ENCODE measurements at regions not wholly inside any gene's neighbourhood (a gene's known extent, or its start where the extent isn't known, plus 50 kb on each side); places are given as distances from the start of the nearest gene placed in this dataset.

DNA sequence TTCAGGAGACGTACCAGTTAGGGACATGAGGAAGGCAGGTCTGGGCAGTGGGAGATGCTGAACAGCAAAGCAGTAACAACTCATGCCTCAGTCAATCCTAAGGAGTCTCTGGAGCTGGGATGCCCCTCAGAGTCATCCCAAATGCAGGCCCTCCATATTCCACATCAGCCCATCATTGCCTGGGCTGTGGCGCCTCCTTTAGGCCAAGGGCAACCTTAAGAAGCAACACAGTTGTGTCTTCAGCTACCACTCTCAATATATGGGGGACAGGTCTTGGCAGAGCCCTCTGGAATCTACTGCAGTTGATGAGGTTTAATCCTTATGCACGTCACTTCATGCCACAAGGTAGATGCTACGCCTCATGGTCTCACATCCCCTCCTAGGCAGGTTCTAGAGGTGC lies 682.0 kb upstream of the RAB6C start:
- no peak for DNase-seq

- no peak for DNase-seq
These were observed 680.1 kb upstream of the RAB6C start for GRCh38 chr2:129299338-129299737.

DNA sequence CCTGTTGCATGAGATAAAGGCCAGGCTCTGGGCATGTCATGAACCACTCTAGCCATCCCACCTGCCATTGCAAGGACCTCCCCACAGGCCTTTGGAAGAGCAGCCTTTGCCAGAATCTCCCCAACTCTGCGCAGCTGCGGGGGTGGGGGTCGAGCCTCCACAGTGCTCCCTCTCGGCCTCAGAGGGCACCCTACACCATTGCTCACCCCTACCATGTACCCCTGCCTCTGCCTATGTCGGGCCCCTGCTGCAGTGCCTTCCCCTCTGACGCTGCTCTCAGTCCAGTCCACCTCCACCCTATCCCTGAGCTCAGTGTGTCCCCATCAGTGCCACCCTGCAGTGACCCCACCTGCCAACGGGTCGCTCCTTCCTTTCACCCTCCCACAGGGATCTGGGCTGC lies 679.7 kb upstream of the RAB6C start:
- DNase-seq = no peak

DNA sequence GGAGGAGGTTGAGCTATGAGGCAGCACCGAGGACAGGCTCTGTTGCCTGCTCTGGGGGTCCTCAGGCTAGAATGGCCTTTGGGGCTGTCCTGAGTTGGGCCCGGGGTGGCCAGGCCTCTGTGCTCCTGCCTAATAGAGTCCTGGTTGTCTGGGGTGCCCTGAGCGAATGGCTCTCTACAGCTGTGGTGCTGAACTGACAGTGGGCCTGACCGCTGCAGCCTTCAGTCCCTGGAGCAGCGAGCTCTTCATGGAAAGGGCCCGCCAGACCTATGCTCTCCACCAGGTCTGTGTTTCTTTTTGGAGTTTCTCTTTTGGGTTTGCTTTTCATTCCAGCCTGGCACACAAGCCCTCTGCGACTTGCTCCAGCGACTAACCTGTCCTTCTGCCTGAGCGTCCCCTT lies 679.0 kb upstream of the RAB6C start:
- DNase-seq = no peak

DNA sequence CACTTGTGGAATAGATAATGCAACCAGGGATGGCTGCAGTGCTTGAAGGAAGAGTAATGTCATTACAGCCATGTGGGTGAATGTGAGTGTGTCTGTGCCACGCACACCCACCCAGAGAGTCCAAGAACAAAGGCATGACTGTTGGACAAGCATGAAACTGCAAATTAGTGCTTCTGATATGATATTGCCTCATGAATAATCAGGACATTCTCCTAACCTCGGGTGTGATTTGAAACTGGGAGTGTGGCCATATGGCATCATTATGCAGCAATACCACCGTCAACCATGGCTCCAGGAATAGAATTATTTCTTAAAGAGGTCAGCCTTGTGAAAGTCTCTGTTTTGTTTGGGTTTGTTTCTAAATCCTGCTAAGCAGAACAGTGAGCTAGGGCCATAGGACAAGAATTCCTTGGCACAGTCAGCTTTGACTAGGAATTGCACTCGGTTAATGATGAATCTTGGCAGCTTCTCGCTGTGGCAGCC lies 678.0 kb upstream of the RAB6C start:
- DNase-seq = no peak

DNA sequence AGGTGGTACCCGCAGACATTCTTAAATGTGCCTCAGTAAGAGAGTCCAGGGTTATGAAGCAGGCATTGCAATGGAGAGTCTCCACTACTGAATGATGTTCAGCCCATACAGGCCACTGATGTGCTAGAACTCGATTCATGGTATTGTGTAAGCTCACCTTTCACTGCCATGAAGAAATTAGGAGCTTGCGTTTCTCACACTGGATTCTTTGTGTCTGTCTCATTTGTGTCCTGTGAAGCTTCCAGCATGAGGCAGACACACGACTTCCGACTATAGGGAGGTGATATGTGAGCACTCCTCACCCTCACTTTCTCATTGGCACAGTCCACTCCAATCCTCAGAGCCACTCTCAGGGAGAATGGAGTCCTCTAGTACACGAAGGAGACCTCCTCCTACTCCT lies 677.4 kb upstream of the RAB6C start:
- no peak for DNase-seq

DNA sequence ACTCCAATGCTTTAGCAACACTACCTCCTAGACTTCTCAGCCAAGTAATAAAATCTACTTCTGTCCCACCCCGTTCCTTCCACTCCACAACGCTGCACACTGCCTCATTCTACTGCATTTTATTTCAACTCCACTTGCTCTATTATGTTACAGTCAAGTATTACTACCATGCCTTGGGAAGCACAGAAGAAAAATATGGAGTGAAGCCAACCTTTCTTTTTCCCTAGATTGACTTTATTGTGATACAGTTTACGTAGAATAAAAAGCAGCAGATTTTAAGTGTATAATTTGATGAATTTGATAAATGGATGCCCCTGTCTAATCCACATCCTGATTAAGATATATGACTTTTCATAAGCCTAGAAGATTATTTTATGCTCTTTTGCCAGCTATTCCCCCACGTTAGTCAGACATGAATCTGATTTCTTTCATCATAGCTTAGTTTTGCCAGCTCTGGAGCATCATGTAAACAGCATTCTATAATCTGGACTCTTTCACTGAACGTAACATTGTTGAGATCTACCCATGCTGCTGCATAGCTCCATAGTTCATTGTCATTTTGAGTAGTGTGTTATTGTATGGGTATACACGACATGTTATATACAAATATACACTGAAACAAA lies 676.8 kb upstream of the RAB6C start:
- DNase-seq = no peak

DNA sequence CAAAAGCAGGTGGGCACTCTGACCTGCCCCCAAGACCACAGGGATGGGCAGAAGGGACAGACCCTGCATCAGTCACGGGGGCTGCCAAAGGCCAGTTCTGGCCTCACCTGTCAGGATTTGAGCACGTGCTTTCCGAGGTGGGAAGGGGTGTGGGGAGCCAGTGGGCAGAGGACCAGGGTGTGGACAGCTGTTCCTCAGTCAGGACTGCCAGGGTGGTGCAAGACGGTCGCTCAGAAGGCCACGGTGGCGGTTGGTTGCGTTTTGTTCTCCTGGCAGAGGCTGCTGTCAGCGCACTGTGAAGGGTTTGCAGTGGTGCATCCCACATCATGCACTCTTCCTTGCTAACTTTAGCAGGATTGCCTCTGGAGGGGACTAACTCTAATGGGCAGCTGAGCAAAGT lies 665.3 kb upstream of the RAB6C start:
- DNase-seq = no peak

- DNase-seq = no peak
These were observed 660.7 kb upstream of the RAB6C start for GRCh38 chr2:129318581-129319421.

GRCh38 chr2:129319422-129319717 lies 660.1 kb upstream of the RAB6C start:
- no peak for DNase-seq

DNA sequence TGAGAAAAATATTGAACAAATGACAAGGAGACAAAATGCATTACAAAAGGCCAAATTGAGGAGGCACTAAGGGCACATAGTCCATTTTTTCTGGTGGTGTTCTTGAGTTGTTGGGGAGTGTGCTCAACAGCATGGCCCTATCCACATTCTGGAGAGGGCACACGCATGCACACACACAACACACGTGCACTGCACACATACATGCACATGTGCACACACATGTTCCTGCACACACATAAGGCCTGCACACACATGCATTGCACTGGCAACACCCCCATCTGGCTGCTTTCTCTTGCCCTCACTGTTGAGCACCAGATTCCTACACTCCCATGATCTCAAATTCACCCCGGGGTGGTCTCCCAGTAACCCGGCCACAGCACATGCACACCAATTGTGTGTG lies 659.2 kb upstream of the RAB6C start:
- no peak for DNase-seq

DNA sequence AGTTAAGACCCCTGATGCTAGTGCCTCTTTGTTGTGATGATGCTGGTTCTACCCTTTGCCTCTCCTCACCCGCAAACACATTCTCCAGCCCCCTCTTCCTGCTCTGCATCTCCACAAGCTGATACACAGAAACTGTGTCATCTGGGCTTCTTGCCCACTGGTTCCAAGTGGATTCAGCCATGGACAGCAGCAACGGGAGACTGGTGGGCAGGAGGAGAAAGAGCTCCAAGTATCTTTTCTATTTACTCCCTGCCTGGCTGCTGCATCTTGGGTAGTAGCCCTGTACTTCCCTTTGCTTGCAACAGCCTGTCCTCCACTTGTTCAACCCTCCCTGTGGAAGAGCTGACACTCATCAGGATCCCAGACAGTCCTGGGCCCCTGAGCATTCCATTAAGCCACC lies 655.1 kb upstream of the RAB6C start:
- no peak for DNase-seq

DNA sequence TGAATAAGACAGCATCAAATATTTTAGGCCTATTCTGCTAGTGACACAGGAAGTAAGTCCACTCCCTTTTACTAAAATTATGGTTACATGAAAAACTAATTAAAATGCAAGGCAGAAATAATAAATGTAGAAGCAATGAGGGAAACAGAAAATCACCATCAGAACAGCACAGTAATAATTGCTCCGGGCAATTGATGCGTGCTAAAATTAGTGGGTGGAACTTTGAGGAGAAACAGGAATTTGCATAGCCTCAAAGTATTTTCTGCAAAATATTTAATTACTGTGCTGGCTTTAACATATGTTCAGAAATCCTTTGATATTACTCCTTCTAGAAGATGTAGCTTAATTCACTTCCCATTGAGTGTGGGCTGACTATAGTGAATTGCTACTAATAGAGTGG lies 654.3 kb upstream of the RAB6C start:
- DNase-seq = no peak

DNA sequence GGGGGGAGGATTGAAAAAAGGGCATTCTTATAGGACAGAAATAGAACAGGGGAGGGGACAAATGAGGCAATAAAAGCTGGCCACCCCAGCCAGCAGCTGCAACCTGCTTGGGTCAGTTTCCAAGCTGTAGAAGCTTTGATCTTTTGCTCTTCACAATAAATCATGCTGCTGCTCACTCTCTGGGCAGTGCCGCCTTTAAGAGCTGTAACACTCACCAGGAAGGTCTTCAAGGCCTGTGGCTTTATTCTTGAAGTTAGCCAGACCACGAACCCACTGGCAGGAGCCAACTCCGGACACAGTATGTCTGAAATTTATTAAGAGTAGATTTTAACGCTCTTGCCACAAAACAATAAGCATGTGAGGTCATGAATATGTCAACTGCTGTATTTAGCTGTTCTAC lies 649.9 kb upstream of the RAB6C start:
- no peak for DNase-seq

GRCh38 chr2:129330504-129330903 lies 649.0 kb upstream of the RAB6C start:
- no peak for DNase-seq

GRCh38 chr2:129331638-129332037 lies 647.8 kb upstream of the RAB6C start:
- no peak for DNase-seq

GRCh38 chr2:129334128-129334527 lies 645.3 kb upstream of the RAB6C start:
- DNase-seq = no peak

GRCh38 chr2:129334696-129335410 lies 644.6 kb upstream of the RAB6C start:
- no peak for DNase-seq

DNA sequence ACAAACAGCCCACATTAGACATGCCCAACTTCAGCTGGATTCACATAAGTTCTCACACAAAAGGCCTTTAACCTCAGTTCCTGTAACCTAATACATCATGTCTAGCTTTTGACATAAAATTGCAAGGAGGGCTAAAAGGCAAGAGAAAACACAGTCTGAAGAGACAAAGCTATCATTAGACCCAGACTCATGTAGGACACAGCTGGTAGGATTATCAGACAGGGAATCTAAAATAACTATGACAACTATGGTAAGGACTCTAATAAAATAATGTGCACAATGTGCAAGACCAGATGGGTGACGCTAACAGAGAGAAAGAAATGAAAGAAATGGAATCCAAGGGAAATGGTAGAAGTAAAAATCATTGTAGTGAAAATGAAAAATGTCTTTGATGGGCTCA lies 643.2 kb upstream of the RAB6C start:
- no peak for DNase-seq

DNA sequence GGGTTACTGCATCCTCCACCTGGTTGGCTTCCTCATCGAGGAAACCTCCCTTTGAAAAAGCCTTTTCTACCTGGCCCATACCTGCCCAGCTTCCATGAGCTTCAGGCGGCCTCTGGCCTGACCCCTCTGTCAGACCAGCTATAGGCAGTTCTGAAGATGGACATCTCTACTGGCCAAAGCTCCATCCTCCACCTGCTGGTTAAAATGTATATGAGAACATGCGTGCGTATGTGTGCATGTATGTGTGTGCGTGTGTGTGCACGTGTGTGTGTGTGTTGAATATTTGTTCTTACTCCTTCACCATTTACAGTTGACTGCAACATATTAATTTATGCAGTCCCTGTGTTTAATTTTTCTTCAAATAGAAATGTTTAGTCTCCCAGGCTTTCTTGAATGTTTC lies 642.4 kb upstream of the RAB6C start:
- DNase-seq = no peak

- DNase-seq = no peak
These were observed 633.9 kb upstream of the RAB6C start for GRCh38 chr2:129345540-129345939.

DNA sequence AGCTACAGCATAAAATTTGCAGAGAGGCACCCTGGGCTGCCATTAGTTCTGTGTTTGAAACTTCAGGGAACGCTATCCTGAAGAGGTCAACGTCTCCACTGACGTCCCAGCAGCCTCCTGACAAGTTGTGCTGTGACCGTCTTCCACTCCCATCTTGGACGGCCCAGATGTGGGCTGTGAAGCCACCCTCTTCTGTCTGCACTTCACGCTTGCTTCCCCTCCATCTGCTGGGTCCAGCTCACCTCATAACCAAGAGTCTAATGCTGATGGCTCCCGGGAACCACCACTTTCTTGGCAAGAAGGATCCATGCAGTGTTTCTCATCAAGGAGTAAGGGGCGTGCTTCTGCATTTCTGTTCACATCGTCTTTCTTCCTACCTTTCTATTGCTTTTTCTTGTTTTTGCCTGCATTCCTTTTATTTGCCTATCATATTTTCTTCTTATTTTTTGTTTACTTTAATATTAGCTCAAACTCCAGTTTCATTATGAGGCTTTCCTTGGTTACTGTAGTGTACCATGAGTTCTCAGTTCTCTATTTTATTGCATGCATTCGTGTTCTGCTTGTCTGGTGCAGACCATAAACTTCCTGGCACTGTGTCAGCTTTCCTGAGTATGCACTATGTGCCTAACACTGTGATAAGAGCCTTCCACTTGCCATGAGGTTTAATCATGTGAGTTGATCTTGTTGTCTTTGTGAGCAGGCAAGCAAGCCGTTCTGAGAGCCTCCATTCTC lies 631.8 kb upstream of the RAB6C start:
- no peak for DNase-seq

- DNase-seq = no peak
These were observed 624.8 kb upstream of the RAB6C start for GRCh38 chr2:129354631-129355030.

GRCh38 chr2:129361688-129362087 lies 617.8 kb upstream of the RAB6C start:
- no peak for DNase-seq

Measured in activated CD4-positive, CD25-positive, alpha-beta regulatory T cell treated with anti-CD3 and anti-CD28 coated beads, Interleukin-2, amount 50 U/mL, for 72 hours (primary cell).